CD4-positive, alpha-beta T cell (primary cell): ENCODE measurements at regions not wholly inside any gene's neighbourhood (a gene's known extent, or its start where the extent isn't known, plus 50 kb on each side); places are given as distances from the start of the nearest gene placed in this dataset.

Experiments
- ATAC-seq: fragments of 200-7000 bp; cut with Tn5 transposase; one replicate; pipeline ENCODE4 v1.10.0; 2022; ENCODE audit warnings: mild to moderate bottlenecking; ENCODE audit not compliant: poor library complexity
- CTCF ChIA-PET: fragments of 350-600 bp; sonication (Branson Sonifier 250); formaldehyde crosslinking; loops from one replicate; lab custom pipeline; 2021; ENCODE audit warnings: antibody characterized with exemption, inconsistent platforms; lab: Charles Lee
- POLR2A ChIA-PET: fragments of 350-600 bp; sonication (Branson Sonifier 250); formaldehyde crosslinking; loops from one replicate; lab custom pipeline; 2021; ENCODE audit warnings: antibody characterized with exemption, inconsistent platforms; lab: Charles Lee
- DNase-seq, 14 experiments: peaks; one replicate each; pipeline ENCODE4 v3.0.0-alpha.2; 2013 to 2020; ENCODE audit warnings: mixed read lengths in 2 of 14
- H3K27ac ChIP-seq, 2 donors: one replicate each; pipeline versions ENCODE4 v1.5.1 to v1.7.0; 2013; ENCODE audit warnings: low read length in 2 of 2, low read depth in 1 of 2, mild to moderate bottlenecking in 1 of 2
- H3K27me3 ChIP-seq, 2 experiments: 1 replicate in 1 of 2; 2 replicates in 1 of 2; pipeline versions ENCODE4 v1.6.1 to v1.7.0; 2013; ENCODE audit warnings: low read length in 2 of 2, control low read depth in 1 of 2, mild to moderate bottlenecking in 1 of 2, moderate library complexity in 1 of 2; ENCODE audit not compliant: insufficient read depth in 2 of 2, control insufficient read depth in 1 of 2
- H3K36me3 ChIP-seq: one replicate; pipeline ENCODE4 v1.6.1; 2013; ENCODE audit warnings: low read length, control low read depth; ENCODE audit not compliant: insufficient read depth
- H3K4me1 ChIP-seq: one replicate; pipeline ENCODE4 v1.6.1; 2013; ENCODE audit warnings: low read length, control low read depth; ENCODE audit not compliant: insufficient read depth
- H3K4me3 ChIP-seq: one replicate; pipeline ENCODE4 v1.5.1; 2013; ENCODE audit warnings: mild to moderate bottlenecking, low read length, moderate library complexity
- H3K9me3 ChIP-seq, 2 experiments: 1 replicate in 1 of 2; 2 replicates in 1 of 2; pipeline versions ENCODE4 v1.6.1 to v1.7.0; 2013; ENCODE audit warnings: low read length in 2 of 2, mild to moderate bottlenecking in 2 of 2, control low read depth in 1 of 2, moderate library complexity in 1 of 2; ENCODE audit not compliant: control insufficient read depth in 1 of 2, insufficient read depth in 1 of 2
- H3K27ac Mint-ChIP-seq: one replicate; pipeline ENCODE4 v1.8.0; 2020; ENCODE audit warnings: mixed read lengths
- H3K27me3 Mint-ChIP-seq: one replicate; pipeline ENCODE4 v1.8.0; 2021; ENCODE audit warnings: mixed read lengths
- H3K36me3 Mint-ChIP-seq: one replicate; pipeline ENCODE4 v1.8.0; 2021; ENCODE audit warnings: low read depth, mixed read lengths
- H3K4me1 Mint-ChIP-seq: one replicate; pipeline ENCODE4 v1.8.0; 2021; ENCODE audit warnings: low read depth, mixed read lengths
- H3K4me3 Mint-ChIP-seq: one replicate; pipeline ENCODE4 v1.8.0; 2020; ENCODE audit warnings: mild to moderate bottlenecking, mixed read lengths
- H3K9me3 Mint-ChIP-seq: one replicate; pipeline ENCODE4 v1.8.0; 2020; ENCODE audit warnings: mixed read lengths
- CTCF ChIP-seq: fragments of 200-600 bp; IDR thresholded peaks from one replicate; pipeline ENCODE4 v1.8.0; 2022; ENCODE audit warnings: antibody characterized with exemption, mild to moderate bottlenecking
- intact Hi-C, 2 experiments: fragments of 100-400 bp; cut with DNase I in 1 of 2; cut with micrococcal nuclease in 1 of 2; formaldehyde crosslinking; loops; one replicate each; pipeline versions ENCODE4 v1.15.1 to v1.9.0; 2023 to 2025; cut with DNase I, micrococcal nuclease

- H3K4me3 Mint-ChIP-seq = no peak overlapping the region
- no peaks in the 10 kb centered on the region for H3K4me1 Mint-ChIP-seq
- CTCF ChIA-PET = no interaction called here
- no peak overlapping the region for H3K27ac Mint-ChIP-seq
- POLR2A ChIA-PET = no interaction called here
- TF ChIP-seq CTCF = no peak
- H3K36me3 Mint-ChIP-seq = no peaks in the 10 kb centered on the region
- peaks cover 28% of the 10 kb centered on the region for H3K27me3 Mint-ChIP-seq
- no peak overlapping the region for H3K4me3 ChIP-seq
- intact Hi-C loops = no loop called here
- H3K9me3 ChIP-seq = no peaks in the 10 kb centered on the region
- H3K4me1 ChIP-seq = peaks cover 4% of the 10 kb centered on the region
- H3K27ac ChIP-seq = no peak overlapping the region
- no peaks in the 10 kb centered on the region for H3K36me3 ChIP-seq
- peaks cover 0 to 11% of the 10 kb centered on the region in 2 experiments for H3K27me3 ChIP-seq
- ATAC-seq = no peak
- DNase-seq = no peak
- H3K9me3 Mint-ChIP-seq = no peaks in the 10 kb centered on the region
Observed at GRCh38 chr17:51507444-51507843, 247.1 kb downstream of the UTP18 start.

GRCh38 chr17:51508048-51508447 lies 247.7 kb downstream of the UTP18 start:
- ATAC-seq = no peak
- CTCF ChIA-PET = no interaction called here

GRCh38 chr17:51510940-51511339 lies 250.6 kb downstream of the UTP18 start:
- ATAC-seq = no peak
- POLR2A ChIA-PET = no interaction called here
- no peak for DNase-seq
- no peak overlapping the region for H3K4me3 ChIP-seq
- CTCF ChIA-PET = no interaction called here
- H3K36me3 ChIP-seq = no peaks in the 10 kb centered on the region
- H3K27ac ChIP-seq = no peak overlapping the region
- intact Hi-C loops = no loop called here
- Mint-ChIP-seq H3K4me3 (no peak overlapping the region), H3K27ac (no peak overlapping the region), H3K4me1 (no peaks in the 10 kb centered on the region), H3K36me3 (no peaks in the 10 kb centered on the region), H3K27me3 (peaks cover 7% of the 10 kb centered on the region), H3K9me3 (no peaks in the 10 kb centered on the region)
- H3K4me1 ChIP-seq = peaks cover 4% of the 10 kb centered on the region
- peaks cover 0 to 9% of the 10 kb centered on the region in 2 experiments for H3K27me3 ChIP-seq
- H3K9me3 ChIP-seq = no peaks in the 10 kb centered on the region
- TF ChIP-seq CTCF = no peak

More at GRCh38 chr17:51508048-51508447, 247.7 kb downstream of the UTP18 start:
- Histone ChIP-seq H3K4me3 (no peak overlapping the region), H3K4me1 (peaks cover 4% of the 10 kb centered on the region), H3K27ac (no peak overlapping the region), H3K27me3 (peaks cover 0 to 11% of the 10 kb centered on the region in 2 experiments), H3K9me3 (no peaks in the 10 kb centered on the region), H3K36me3 (no peaks in the 10 kb centered on the region)
- no peak overlapping the region for H3K4me3 Mint-ChIP-seq
- no peaks in the 10 kb centered on the region for H3K4me1 Mint-ChIP-seq
- peaks cover 28% of the 10 kb centered on the region for H3K27me3 Mint-ChIP-seq
- intact Hi-C loops = no loop called here
- no peak for TF ChIP-seq CTCF
- no peaks in the 10 kb centered on the region for H3K36me3 Mint-ChIP-seq
- DNase-seq = no peak
- no peak overlapping the region for H3K27ac Mint-ChIP-seq
- no peaks in the 10 kb centered on the region for H3K9me3 Mint-ChIP-seq
- POLR2A ChIA-PET = no interaction called here
